NB4 (cell line): ENCODE measurements at regions not wholly inside any gene's neighbourhood (a gene's known extent, or its start where the extent isn't known, plus 50 kb on each side); places are given as distances from the start of the nearest gene placed in this dataset.

ENCODE experiments used
- DNase-seq: peaks from one replicate; pipeline ENCODE4 v3.0.0; 2010; ENCODE audit warnings: low read depth
- H3K4me3 ChIP-seq: one replicate; pipeline ENCODE4 v1.5.1; 2011; ENCODE audit warnings: mild to moderate bottlenecking, low read depth, low read length, moderate library complexity
- CTCF ChIP-seq: IDR thresholded peaks from one replicate; pipeline ENCODE4 v1.5.1; 2012; ENCODE audit warnings: low read depth, low read length
- MYC ChIP-seq: IDR thresholded peaks from 2 replicates; pipeline ENCODE4 v1.6.1; 2011; ENCODE audit warnings: low read depth, low read length
- POLR2A ChIP-seq: IDR thresholded peaks from 2 replicates; pipeline ENCODE4 v1.6.1; 2011; ENCODE audit warnings: mild to moderate bottlenecking; ENCODE audit not compliant: insufficient read length; ENCODE audit errors: extremely low read depth
- TF ChIP-seq, protein P1 (sequence below): IDR thresholded peaks from 2 replicates; pipeline ENCODE4 v1.6.1; 2011; ENCODE audit warnings: low read depth, low read length

DNA sequence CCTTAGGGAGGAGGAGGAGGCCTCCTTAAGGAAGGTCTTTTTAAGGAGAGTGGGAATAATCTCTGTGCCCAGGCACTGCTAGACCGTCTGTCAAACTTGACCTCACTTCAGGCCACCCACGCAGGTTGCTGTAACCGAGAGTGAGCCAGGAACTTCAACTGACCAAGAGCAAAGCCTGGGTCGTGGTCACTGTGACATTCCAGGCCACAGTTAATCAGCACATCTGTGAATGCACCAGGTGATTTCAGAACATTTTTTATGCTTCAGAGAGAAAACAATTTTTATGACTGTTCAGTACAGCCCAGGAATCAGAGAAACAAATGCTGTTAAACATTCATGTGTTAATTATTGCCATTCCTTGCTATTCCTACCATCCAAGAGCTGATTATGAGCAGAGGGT, 226.6 kb upstream of the ASIC2 start:
- DNase-seq, result no peak
- no peak overlapping the region for H3K4me3 ChIP-seq
- TF ChIP-seq POLR2A (no peak), MYC (no peak), CTCF (no peak)
- TF ChIP-seq, protein P1, sequence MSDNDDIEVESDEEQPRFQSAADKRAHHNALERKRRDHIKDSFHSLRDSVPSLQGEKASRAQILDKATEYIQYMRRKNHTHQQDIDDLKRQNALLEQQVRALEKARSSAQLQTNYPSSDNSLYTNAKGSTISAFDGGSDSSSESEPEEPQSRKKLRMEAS, result no peak

DNA sequence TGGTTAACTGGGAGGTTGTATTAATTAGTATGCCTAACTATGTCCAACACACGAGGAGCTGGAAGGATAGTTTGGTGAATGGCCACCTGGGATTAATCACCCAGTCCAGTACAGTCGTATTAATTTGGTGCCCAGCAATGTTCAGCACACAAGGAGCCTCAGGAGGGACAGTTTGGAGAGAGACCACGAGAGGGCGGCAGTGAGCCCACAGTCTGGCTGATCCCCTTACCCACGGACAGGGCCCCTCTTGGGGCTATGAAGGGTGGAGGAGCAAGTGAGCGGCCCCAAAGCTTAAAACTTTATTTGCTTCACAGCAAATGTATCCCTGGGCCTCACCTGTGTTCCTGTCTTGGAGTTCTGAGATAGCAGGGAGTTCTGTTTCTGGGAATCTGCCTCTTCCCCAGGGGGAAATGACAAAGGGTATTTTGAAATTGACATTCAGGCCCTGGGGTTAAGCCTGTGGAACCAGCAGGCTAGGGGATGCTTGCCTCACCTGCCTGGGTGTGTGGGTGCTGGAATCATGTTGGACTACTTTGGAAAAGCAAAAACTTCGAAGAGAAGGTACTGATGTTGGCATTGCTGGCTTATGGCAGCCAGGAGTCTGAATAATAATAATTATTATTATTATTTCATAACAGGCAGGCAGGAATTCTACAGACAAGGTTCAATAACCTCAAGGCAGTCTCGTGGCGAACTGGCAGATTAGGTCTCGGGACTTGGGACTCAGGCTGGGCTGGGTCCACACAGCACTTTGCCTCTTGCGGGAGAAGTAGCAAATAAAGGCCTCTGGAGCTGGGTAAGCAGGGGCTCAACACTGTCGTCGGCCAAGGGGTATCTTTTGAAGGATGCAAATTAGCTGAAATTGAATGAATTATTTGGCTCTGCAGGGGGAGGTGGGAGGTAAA, 227.6 kb upstream of the ASIC2 start:
- peak; percentile 57 for DNase-seq
- no peak overlapping the region for H3K4me3 ChIP-seq
- TF ChIP-seq CTCF, result peak; percentile 87
- TF ChIP-seq MYC, result no peak

DNA sequence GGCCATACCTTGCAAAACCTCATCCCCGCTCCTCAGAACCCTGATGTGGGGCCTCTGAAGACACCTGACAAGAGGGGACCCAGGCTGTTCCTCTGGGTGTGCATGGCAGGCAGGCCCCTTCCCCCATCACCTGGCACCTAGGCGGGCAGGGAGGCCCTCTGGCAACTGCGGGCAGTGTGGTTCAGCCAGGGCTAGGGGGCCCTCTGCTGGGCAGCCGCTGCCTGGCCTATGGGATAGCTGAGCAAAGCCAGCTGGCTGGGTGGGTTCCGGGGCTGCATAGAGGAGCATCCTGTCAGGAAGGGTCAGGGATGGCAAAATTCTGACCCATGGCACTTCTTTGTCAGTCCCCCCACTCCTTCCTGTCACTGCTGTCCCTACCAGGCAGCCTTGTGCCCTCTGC, 228.7 kb upstream of the ASIC2 start:
- TF ChIP-seq, protein P1, result no peak
- peak; percentile 46 for TF ChIP-seq CTCF
- DNase-seq, result peak; percentile 12
- no peak overlapping the region for H3K4me3 ChIP-seq

GRCh38 chr17:33522623-33523022, 229.5 kb upstream of the ASIC2 start:
- no peak for DNase-seq
- no peak overlapping the region for H3K4me3 ChIP-seq
- TF ChIP-seq POLR2A, result no peak
- TF ChIP-seq, protein P1, result no peak
- no peak for TF ChIP-seq CTCF
- no peak for TF ChIP-seq MYC

- peak; percentile 6 for DNase-seq
- TF ChIP-seq, protein P1, result no peak
- TF ChIP-seq POLR2A (no peak), CTCF (no peak), MYC (no peak)
- H3K4me3 ChIP-seq, result no peak overlapping the region
These were observed 230.5 kb upstream of the ASIC2 start for GRCh38 chr17:33523577-33523981.

DNA sequence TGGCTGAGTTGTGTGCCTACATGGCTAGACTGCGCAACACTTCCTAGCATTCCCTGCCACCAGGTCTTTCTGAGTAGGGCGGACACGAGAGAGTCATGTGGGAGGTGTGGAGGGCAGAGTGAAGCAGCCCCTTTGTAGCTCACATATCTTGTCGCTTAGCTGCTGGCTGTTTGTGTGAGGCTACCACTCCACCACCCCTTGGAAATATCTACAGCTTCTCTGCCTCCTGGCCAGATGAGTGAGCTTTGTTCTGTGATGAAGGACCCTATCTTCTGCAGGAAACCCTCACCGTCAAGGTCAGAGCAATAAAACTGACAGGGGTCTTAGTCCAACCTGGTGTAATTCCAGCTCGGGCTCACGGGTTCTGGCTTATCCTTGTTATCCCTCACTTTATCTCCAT, 232.1 kb upstream of the ASIC2 start:
- no peak for TF ChIP-seq POLR2A
- TF ChIP-seq, protein P1, result no peak
- no peak for TF ChIP-seq CTCF
- TF ChIP-seq MYC, result no peak
- no peak for DNase-seq
- no peak overlapping the region for H3K4me3 ChIP-seq
